HEK293 (cell line): ENCODE measurements at regions not wholly inside any gene's neighbourhood (a gene's known extent, or its start where the extent isn't known, plus 50 kb on each side); places are given as distances from the start of the nearest gene placed in this dataset.

Source experiments
- CTCF ChIA-PET: fragments of 350-600 bp; formaldehyde crosslinking; extraction: SDS; loops from one replicate; lab custom pipeline; 2021; ENCODE audit warnings: antibody characterized with exemption; lab: Yijun Ruan, JAX
- POLR2A ChIA-PET: fragments of 300-600 bp; formaldehyde crosslinking; extraction: SDS; loops from one replicate; lab custom pipeline; 2020; ENCODE audit warnings: antibody characterized with exemption, inconsistent platforms; lab: Yijun Ruan, JAX
- H3K27ac ChIP-seq: fragments of 200-500 bp; sonication (Bioruptor generic); 2 replicates; pipeline ENCODE4 v1.5.1; 2014; ENCODE audit warnings: low read depth, low read length, control low read depth, inconsistent platforms; ENCODE audit errors: extremely low read depth
- H3K36me3 ChIP-seq, 2 experiments: fragments of 200-500 bp in 1 of 2; sonication (Bioruptor generic) in 1 of 2; 1 replicate in 1 of 2; 2 replicates in 1 of 2; pipeline ENCODE4 v1.5.1; 2014 to 2017; ENCODE audit warnings: inconsistent platforms in 2 of 2, low read length in 2 of 2; ENCODE audit not compliant: control insufficient read depth in 2 of 2, insufficient read depth in 1 of 2
- H3K4me1 ChIP-seq: fragments of 200-500 bp; sonication (Bioruptor generic); 2 replicates; pipeline ENCODE4 v1.5.1; 2014; ENCODE audit warnings: mild to moderate bottlenecking, low read length, inconsistent platforms; ENCODE audit not compliant: control insufficient read depth, insufficient read depth
- H3K4me3 ChIP-seq: 2 replicates; pipeline ENCODE4 v1.5.1; 2011; ENCODE audit warnings: low read depth, mild to moderate bottlenecking, control low read depth, low read length, moderate library complexity
- H3K9me3 ChIP-seq: fragments of 200-500 bp; sonication (Bioruptor generic); 2 replicates; pipeline ENCODE4 v1.5.1; 2014; ENCODE audit warnings: low read depth, low read length, inconsistent platforms; ENCODE audit not compliant: control insufficient read depth, insufficient read depth
- MYNN ChIP-seq: fragments of 450-650 bp; formaldehyde crosslinking; IDR thresholded peaks from 2 replicates; pipeline ENCODE4 v1.5.1; 2016; ENCODE audit warnings: missing biosample characterization, missing genetic modification characterization, borderline replicate concordance
- OSR2 ChIP-seq: fragments of 450-650 bp; formaldehyde crosslinking; IDR thresholded peaks from 2 replicates; pipeline ENCODE4 v1.5.1; 2016; ENCODE audit warnings: missing biosample characterization, missing genetic modification characterization
- RBAK ChIP-seq: fragments of 450-650 bp; formaldehyde crosslinking; IDR thresholded peaks from 2 replicates; pipeline ENCODE4 v1.5.1; 2016; ENCODE audit warnings: missing biosample characterization, missing genetic modification characterization
- REST ChIP-seq: fragments of 450-650 bp; formaldehyde crosslinking; IDR thresholded peaks from 2 replicates; pipeline ENCODE4 v1.5.1; 2016; ENCODE audit warnings: missing biosample characterization, missing genetic modification characterization
- SCRT2 ChIP-seq: fragments of 450-650 bp; formaldehyde crosslinking; IDR thresholded peaks from 2 replicates; pipeline ENCODE4 v1.5.1; 2016; ENCODE audit warnings: missing biosample characterization, missing genetic modification characterization
- ZBTB20 ChIP-seq: fragments of 450-650 bp; formaldehyde crosslinking; IDR thresholded peaks from 2 replicates; pipeline ENCODE4 v1.5.1; 2016; ENCODE audit warnings: missing biosample characterization, missing genetic modification characterization
- ZBTB8A ChIP-seq: fragments of 450-650 bp; formaldehyde crosslinking; IDR thresholded peaks from 2 replicates; pipeline ENCODE4 v1.5.1; 2016; ENCODE audit warnings: missing biosample characterization, missing genetic modification characterization
- ZNF140 ChIP-seq: fragments of 450-650 bp; formaldehyde crosslinking; IDR thresholded peaks from 2 replicates; pipeline ENCODE4 v1.5.1; 2016; ENCODE audit warnings: missing biosample characterization, missing genetic modification characterization
- ZNF18 ChIP-seq: fragments of 450-650 bp; formaldehyde crosslinking; IDR thresholded peaks from 2 replicates; pipeline ENCODE4 v1.5.1; 2016; ENCODE audit warnings: missing biosample characterization, missing genetic modification characterization
- ZNF324 ChIP-seq: fragments of 450-650 bp; formaldehyde crosslinking; IDR thresholded peaks from 2 replicates; pipeline ENCODE4 v1.5.1; 2016; ENCODE audit warnings: missing biosample characterization, missing genetic modification characterization
- ZNF362 ChIP-seq: fragments of 450-650 bp; formaldehyde crosslinking; IDR thresholded peaks from 2 replicates; pipeline ENCODE4 v1.5.1; 2016; ENCODE audit warnings: missing biosample characterization, missing genetic modification characterization
- ZNF404 ChIP-seq: fragments of 450-650 bp; formaldehyde crosslinking; IDR thresholded peaks from 2 replicates; pipeline ENCODE4 v1.5.1; 2017; ENCODE audit warnings: missing biosample characterization, missing genetic modification characterization
- ZNF473 ChIP-seq: fragments of 450-650 bp; formaldehyde crosslinking; IDR thresholded peaks from 2 replicates; pipeline ENCODE4 v1.5.1; 2017; ENCODE audit warnings: missing biosample characterization, missing genetic modification characterization
- ZNF530 ChIP-seq: fragments of 450-650 bp; formaldehyde crosslinking; IDR thresholded peaks from 2 replicates; pipeline ENCODE4 v1.5.1; 2016; ENCODE audit warnings: low read depth, missing biosample characterization, missing genetic modification characterization
- ZNF654 ChIP-seq: fragments of 450-650 bp; formaldehyde crosslinking; IDR thresholded peaks from 2 replicates; pipeline ENCODE4 v1.5.1; 2016; ENCODE audit warnings: low read depth, missing biosample characterization, missing genetic modification characterization
- ZNF843 ChIP-seq: fragments of 450-650 bp; formaldehyde crosslinking; IDR thresholded peaks from 2 replicates; pipeline ENCODE4 v1.5.1; 2016; ENCODE audit warnings: missing biosample characterization, missing genetic modification characterization
- ZSCAN23 ChIP-seq: fragments of 450-650 bp; formaldehyde crosslinking; IDR thresholded peaks from 2 replicates; pipeline ENCODE4 v1.5.1; 2016; ENCODE audit warnings: missing biosample characterization, missing genetic modification characterization
- TF ChIP-seq, protein P1 (sequence below): fragments of 450-650 bp; formaldehyde crosslinking; IDR thresholded peaks from 2 replicates; pipeline ENCODE4 v1.5.1; 2016; ENCODE audit warnings: missing biosample characterization, missing genetic modification characterization, low read depth
- TF ChIP-seq, protein P2 (sequence below): fragments of 450-650 bp; formaldehyde crosslinking; IDR thresholded peaks from 2 replicates; pipeline ENCODE4 v1.5.1; 2016; ENCODE audit warnings: missing biosample characterization, missing genetic modification characterization
- TF ChIP-seq, protein P3 (sequence below): fragments of 450-650 bp; formaldehyde crosslinking; IDR thresholded peaks from 2 replicates; pipeline ENCODE4 v1.5.1; 2016; ENCODE audit warnings: missing biosample characterization, missing genetic modification characterization

GRCh38 chr5:27316271-27316650 is 277.9 kb upstream of the CDH9 start:
- TF ChIP-seq ZSCAN23 (tag by site-specific recombination): no peak
- no peak for TF ChIP-seq ZBTB20 (tag by site-specific recombination)
- TF ChIP-seq ZNF18: no peak
- no peak for TF ChIP-seq ZNF404 (tag by site-specific recombination)
- TF ChIP-seq RBAK (tag by site-specific recombination): no peak
- TF ChIP-seq ZNF654 (tag by site-specific recombination): no peak
- no peak for TF ChIP-seq ZNF530 (tag by site-specific recombination)
- no peak overlapping the region for H3K4me3 ChIP-seq
- H3K4me1 ChIP-seq: no peaks in the 10 kb centered on the region
- no peak overlapping the region for H3K27ac ChIP-seq
- POLR2A ChIA-PET: no interaction called here
- CTCF ChIA-PET: no interaction called here
- no peaks in the 10 kb centered on the region for H3K36me3 ChIP-seq
- no peaks in the 10 kb centered on the region; the same call in 1 of the 2 replicates for H3K9me3 ChIP-seq

GRCh38 chr5:27315363-27316270 is 277.2 kb upstream of the CDH9 start:
- no peaks in the 10 kb centered on the region; the same call in 1 of the 2 replicates for H3K9me3 ChIP-seq
- no peaks in the 10 kb centered on the region for H3K4me1 ChIP-seq
- CTCF ChIA-PET: interaction anchor here (0.5 to 0.6 kb wide), 3 partner anchors 130 to 574 kb away, joined by 3 read pairs; no protein-coding TSS in a partner anchor
- no peak for TF ChIP-seq MYNN (tag by site-specific recombination)
- no peak overlapping the region for H3K27ac ChIP-seq
- POLR2A ChIA-PET: no interaction called here
- no peaks in the 10 kb centered on the region for H3K36me3 ChIP-seq
- no peak overlapping the region for H3K4me3 ChIP-seq

DNA sequence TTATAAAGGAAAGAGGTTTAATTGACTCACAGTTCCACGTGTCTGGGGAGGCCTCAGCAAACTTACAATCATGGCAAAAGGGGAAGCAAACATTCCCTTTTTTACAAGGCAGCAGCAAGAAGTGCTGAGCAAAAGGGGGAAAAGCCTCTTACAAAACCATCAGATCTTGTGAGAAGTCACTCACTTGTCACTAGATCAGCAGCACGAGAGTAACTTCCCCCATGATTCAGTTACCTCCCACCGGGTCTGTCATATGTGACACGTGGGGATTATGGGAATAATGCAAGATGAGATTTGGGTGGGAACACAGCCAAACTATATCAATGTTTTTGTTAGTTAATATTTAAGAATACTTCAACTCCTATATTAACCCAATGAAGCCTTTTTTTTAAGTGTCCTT is 275.2 kb upstream of the CDH9 start:
- ChIA-PET CTCF (no interaction called here), POLR2A (no interaction called here)
- Histone ChIP-seq H3K4me3 (no peak overlapping the region), H3K4me1 (no peaks in the 10 kb centered on the region), H3K36me3 (no peaks in the 10 kb centered on the region), H3K27ac (no peak overlapping the region), H3K9me3 (no peaks in the 10 kb centered on the region)
- TF ChIP-seq ZNF473 (tag by site-specific recombination) (no peak), ZNF324 (no peak), REST (tag by site-specific recombination) (no peak), ZNF362 (no peak), SCRT2 (tag by site-specific recombination) (no peak), OSR2 (tag by site-specific recombination) (no peak), ZNF140 (no peak), ZBTB8A (no peak), MYNN (tag by site-specific recombination) (no peak), ZNF843 (no peak)
- TF ChIP-seq, protein P1, sequence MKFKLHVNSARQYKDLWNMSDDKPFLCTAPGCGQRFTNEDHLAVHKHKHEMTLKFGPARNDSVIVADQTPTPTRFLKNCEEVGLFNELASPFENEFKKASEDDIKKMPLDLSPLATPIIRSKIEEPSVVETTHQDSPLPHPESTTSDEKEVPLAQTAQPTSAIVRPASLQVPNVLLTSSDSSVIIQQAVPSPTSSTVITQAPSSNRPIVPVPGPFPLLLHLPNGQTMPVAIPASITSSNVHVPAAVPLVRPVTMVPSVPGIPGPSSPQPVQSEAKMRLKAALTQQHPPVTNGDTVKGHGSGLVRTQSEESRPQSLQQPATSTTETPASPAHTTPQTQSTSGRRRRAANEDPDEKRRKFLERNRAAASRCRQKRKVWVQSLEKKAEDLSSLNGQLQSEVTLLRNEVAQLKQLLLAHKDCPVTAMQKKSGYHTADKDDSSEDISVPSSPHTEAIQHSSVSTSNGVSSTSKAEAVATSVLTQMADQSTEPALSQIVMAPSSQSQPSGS (tag by site-specific recombination): no peak
- TF ChIP-seq, protein P2, sequence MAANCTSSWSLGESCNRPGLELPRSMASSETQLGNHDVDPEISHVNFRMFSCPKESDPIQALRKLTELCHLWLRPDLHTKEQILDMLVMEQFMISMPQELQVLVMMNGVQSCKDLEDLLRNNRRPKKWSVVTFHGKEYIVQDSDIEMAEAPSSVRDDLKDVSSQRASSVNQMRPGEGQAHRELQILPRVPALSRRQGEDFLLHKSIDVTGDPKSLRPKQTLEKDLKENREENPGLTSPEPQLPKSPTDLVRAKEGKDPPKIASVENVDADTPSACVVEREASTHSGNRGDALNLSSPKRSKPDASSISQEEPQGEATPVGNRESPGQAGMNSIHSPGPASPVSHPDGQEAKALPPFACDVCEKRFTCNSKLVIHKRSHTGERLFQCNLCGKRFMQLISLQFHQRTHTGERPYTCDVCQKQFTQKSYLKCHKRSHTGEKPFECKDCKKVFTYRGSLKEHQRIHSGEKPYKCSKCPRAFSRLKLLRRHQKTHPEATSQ: no peak
- TF ChIP-seq, protein P3, sequence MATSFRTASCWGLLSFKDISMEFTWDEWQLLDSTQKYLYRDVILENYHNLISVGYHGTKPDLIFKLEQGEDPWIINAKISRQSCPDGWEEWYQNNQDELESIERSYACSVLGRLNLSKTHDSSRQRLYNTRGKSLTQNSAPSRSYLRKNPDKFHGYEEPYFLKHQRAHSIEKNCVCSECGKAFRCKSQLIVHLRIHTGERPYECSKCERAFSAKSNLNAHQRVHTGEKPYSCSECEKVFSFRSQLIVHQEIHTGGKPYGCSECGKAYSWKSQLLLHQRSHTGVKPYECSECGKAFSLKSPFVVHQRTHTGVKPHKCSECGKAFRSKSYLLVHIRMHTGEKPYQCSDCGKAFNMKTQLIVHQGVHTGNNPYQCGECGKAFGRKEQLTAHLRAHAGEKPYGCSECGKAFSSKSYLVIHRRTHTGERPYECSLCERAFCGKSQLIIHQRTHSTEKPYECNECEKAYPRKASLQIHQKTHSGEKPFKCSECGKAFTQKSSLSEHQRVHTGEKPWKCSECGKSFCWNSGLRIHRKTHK (tag by site-specific recombination): no peak
